SK-N-MC (cell line): ENCODE measurements at regions not wholly inside any gene's neighbourhood (a gene's known extent, or its start where the extent isn't known, plus 50 kb on each side); places are given as distances from the start of the nearest gene placed in this dataset.

Experiments
- EZH2 ChIP-seq: fragments of 200-600 bp; sonication (generic); IDR thresholded peaks from one replicate; pipeline ENCODE4 v1.6.1; 2017; ENCODE audit warnings: antibody characterized with exemption
- POLR2AphosphoS5 ChIP-seq: IDR thresholded peaks from 2 replicates; pipeline ENCODE4 v1.6.1; 2012; ENCODE audit warnings: mild to moderate bottlenecking, low read depth, low read length, borderline replicate concordance

DNA sequence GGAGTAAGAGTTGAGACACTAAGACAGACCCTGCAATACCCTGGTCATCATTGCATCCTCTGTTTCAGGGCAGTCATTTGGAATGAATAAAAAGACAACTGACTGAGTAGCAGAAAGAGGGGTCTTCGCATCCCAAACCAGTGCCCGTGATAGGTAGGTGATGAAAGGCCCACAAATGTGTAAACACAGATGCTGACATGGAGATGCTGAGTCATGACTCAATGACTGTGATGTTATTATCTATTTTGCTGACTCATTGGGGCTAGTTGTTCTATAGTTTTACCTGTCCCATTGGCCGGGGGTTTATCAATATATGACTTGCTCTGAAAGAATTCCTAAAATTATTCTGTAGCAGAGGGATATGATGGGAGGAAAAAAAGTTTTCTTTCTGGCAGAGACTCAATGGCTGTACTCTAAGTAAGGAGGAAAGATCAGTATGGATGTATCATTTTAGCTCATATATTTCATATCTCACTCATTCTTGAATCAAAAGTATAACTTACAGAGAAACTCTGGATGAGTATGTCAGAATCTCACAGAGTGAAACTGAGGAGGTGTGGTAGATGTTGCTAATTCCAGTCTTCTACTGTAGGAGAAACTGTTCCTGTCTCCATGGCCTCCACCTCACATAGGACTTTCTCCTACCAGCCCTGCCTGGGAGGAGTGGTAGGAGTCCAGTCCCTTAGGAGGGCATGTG lies 119.9 kb upstream of the PREP start:
- TF ChIP-seq EZH2 (no peak), POLR2AphosphoS5 (no peak)
